Ishikawa (cell line): ENCODE measurements at regions not wholly inside any gene's neighbourhood (a gene's known extent, or its start where the extent isn't known, plus 50 kb on each side); places are given as distances from the start of the nearest gene placed in this dataset.

Experiments
- EP300 ChIP-seq: IDR thresholded peaks from 2 replicates; pipeline ENCODE4 v1.6.1; 2012; ENCODE audit warnings: borderline replicate concordance
- RAD21 ChIP-seq: IDR thresholded peaks from 2 replicates; pipeline ENCODE4 v1.6.1; 2012; ENCODE audit warnings: low read depth
- REST ChIP-seq: IDR thresholded peaks from 2 replicates; pipeline ENCODE4 v1.6.1; 2012; ENCODE audit warnings: low read depth, mild to moderate bottlenecking
- TAF1 ChIP-seq: IDR thresholded peaks from 2 replicates; pipeline ENCODE4 v1.6.1; 2012; ENCODE audit warnings: low read depth, mild to moderate bottlenecking
- TCF12 ChIP-seq: IDR thresholded peaks from 2 replicates; pipeline ENCODE4 v1.6.1; 2012; ENCODE audit warnings: low read depth
- TEAD4 ChIP-seq: IDR thresholded peaks from 2 replicates; pipeline ENCODE4 v1.6.1; 2012
- YY1 ChIP-seq: IDR thresholded peaks from 2 replicates; pipeline ENCODE4 v1.6.1; 2012; ENCODE audit warnings: low read depth

DNA sequence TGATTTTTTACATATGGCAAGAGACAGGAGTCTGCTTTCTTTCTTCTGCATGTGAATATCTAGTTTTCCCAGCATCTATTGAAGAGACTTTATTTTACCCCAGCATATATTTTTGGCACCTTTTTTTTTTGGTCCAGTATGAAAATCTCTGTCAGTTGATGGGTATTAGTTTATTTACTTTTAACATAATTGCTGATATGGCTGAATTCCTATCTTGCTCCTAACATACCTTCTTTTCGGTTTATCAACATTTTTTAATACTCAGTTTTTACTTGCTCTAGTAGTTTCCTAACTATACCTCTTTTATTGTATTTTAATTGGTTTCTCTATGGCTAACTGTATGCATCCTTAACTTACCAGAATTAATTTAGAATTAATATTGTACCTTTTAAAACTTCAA lies 77.5 kb upstream of the PDE7B start:
- TF ChIP-seq EP300 (no peak), TEAD4 (no peak), YY1 (no peak), TCF12 (no peak), RAD21 (no peak), TAF1 (no peak), REST (no peak)
